ENCODE measurements at regions not wholly inside any gene's neighbourhood (a gene's known extent, or its start where the extent isn't known, plus 50 kb on each side); places are given as distances from the start of the nearest gene placed in this dataset.

DNA sequence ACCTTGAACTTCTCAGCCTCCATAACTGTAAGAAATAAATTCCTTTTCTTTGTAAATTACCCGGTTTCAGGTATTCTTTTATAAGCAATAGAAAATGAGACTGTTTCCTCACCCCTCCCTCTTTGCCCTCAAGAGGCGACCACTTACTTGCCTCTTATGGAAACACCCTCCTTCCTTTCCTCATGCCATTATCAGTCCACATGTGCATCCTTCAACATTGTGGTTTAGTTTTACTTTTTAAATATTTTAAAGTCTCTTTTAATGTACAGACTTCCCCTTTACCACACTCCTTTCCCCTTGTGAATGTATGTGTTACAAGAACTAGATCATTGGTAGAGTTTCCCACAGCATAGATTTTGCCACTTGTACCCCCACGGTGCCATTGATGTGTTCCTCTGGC, 202.4 kb upstream of the SIX2 start:
- ATAC-seq, result no peak

GRCh38 chr2:45210462-45211195, 201.4 kb upstream of the SIX2 start:
- WGBS, 4 donors, result 88 to 91% (median 89%) methylated on average over 9 of the region's 9 CpGs
- Histone ChIP-seq H3K27ac (no peak overlapping the region), H3K4me1 (no peaks in the 10 kb centered on the region), H3K4me3 (no peak overlapping the region), H3K9me3 (no peaks in the 10 kb centered on the region), H3K27me3 (no peaks in the 10 kb centered on the region), H3K36me3 (no peaks in the 10 kb centered on the region)
- DNase-seq (no peak), ATAC-seq (no peak)
- TF ChIP-seq CTCF (IDR thresholded peaks at IDR 0.05) (no peak), POLR2A (IDR thresholded peaks at IDR 0.05) (no peak)
- intact Hi-C loops (cut with DNase I), result no loop called here

More for the DNA sequence above, 202.4 kb upstream of the SIX2 start:
- Histone ChIP-seq H3K36me3 (no peaks in the 10 kb centered on the region), H3K27me3 (no peaks in the 10 kb centered on the region), H3K4me1 (no peaks in the 10 kb centered on the region), H3K27ac (no peak overlapping the region), H3K9me3 (peaks cover 0 to 7% (median 0%) of the 10 kb centered on the region in 12 donors), H3K4me3 (no peak overlapping the region)
- intact Hi-C loops (cut with DNase I), result no loop called here
- no peak for DNase-seq
- 77 to 85% (median 81%) methylated on average over 3 of the region's 3 CpGs for WGBS, 4 donors
- TF ChIP-seq POLR2A (IDR thresholded peaks at IDR 0.05) (no peak), CTCF (IDR thresholded peaks at IDR 0.05) (no peak)

DNA sequence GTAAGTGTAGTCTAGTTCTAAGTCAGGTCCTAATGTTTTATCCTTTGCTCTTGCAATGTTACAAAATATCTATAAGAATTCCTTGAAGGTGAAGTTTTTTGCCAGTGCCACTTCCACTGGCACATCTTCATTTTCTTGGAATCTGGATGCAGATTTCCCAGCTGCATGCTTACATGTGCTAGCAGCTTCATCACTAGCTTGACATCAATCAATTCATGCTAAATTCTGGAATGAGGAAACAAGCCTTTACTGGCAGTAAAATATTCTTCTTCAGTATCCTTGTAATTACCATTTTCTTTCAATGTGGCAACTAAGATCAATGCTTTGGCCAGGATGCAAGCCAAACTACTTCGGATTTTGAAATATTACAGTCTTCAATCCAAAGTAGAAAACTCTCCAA, 200.6 kb upstream of the SIX2 start:
- no peaks in the 10 kb centered on the region for H3K36me3 ChIP-seq
- 89 to 97% (median 93%) methylated on average over 1 of the region's 1 CpG for WGBS, 4 donors
- no peaks in the 10 kb centered on the region for H3K4me1 ChIP-seq
- no peak overlapping the region for H3K4me3 ChIP-seq
- no peaks in the 10 kb centered on the region for H3K9me3 ChIP-seq
- DNase-seq, result no peak
- no peaks in the 10 kb centered on the region for H3K27me3 ChIP-seq
- ATAC-seq, result no peak
- intact Hi-C loops (cut with DNase I), result no loop called here
- H3K27ac ChIP-seq, result no peak overlapping the region
- TF ChIP-seq CTCF (IDR thresholded peaks at IDR 0.05) (no peak), POLR2A (IDR thresholded peaks at IDR 0.05) (no peak)

DNA sequence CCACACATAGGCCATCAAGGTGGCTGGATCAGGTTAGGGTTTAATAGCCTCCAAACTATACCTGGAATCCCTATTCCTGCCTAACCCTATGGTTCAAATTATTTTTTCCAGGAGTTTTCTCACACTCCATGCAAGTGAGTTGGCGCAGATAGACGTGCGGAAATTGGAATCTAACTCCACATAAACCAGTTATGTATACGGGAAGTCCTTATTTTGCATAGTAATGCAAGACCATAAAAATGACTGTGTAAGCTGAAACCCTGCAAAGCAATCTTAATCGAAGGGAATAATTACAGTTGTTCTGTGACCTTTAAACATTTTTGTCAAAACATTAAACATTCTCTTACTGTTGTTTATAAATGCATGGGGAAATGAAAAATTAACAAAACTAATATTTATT, 200.1 kb upstream of the SIX2 start:
- no peak overlapping the region for H3K27ac ChIP-seq
- intact Hi-C loops (cut with DNase I), result no loop called here
- TF ChIP-seq POLR2A (IDR thresholded peaks at IDR 0.05) (no peak), CTCF (IDR thresholded peaks at IDR 0.05) (no peak)
- no peaks in the 10 kb centered on the region for H3K36me3 ChIP-seq
- no peaks in the 10 kb centered on the region for H3K4me1 ChIP-seq
- DNase-seq (no peak), ATAC-seq (no peak)
- no peaks in the 10 kb centered on the region for H3K27me3 ChIP-seq
- no peaks in the 10 kb centered on the region for H3K9me3 ChIP-seq
- no peak overlapping the region for H3K4me3 ChIP-seq
- WGBS, 4 donors, result 88 to 93% (median 91%) methylated on average over 5 of the region's 5 CpGs

All from heart left ventricle (tissue), 16 donors.